HepG2 (cell line): ENCODE measurements at regions not wholly inside any gene's neighbourhood (a gene's known extent, or its start where the extent isn't known, plus 50 kb on each side); places are given as distances from the start of the nearest gene placed in this dataset.

Experiments used
- AHR ChIP-seq: IDR thresholded peaks from 2 replicates; pipeline ENCODE4 v1.6.1; 2018; ENCODE audit warnings: missing genetic modification reagents, missing compliant biosample characterization
- FLYWCH1 ChIP-seq: sonication (generic); formaldehyde crosslinking; IDR thresholded peaks from 2 replicates; pipeline ENCODE4 v1.8.1; 2023; ENCODE audit warnings: mild to moderate bottlenecking, missing genetic modification reagents
- TCF7 ChIP-seq: sonication (generic); IDR thresholded peaks from 2 replicates; pipeline ENCODE4 v1.6.1; 2016; ENCODE audit warnings: antibody characterized with exemption, low read depth
- ZNF292 ChIP-seq: sonication (generic); formaldehyde crosslinking; IDR thresholded peaks from 2 replicates; pipeline ENCODE4 v1.8.1; 2022; ENCODE audit warnings: mild to moderate bottlenecking, low read depth, missing genetic modification reagents, borderline replicate concordance
- ZSCAN29 ChIP-seq: sonication (generic); formaldehyde crosslinking; conservative IDR thresholded peaks from 2 replicates; pipeline ENCODE4 v1.4.0; 2020; ENCODE audit warnings: mild to moderate bottlenecking, missing genetic modification reagents
- TF ChIP-seq, protein P1 (sequence below): sonication (generic); formaldehyde crosslinking; IDR thresholded peaks from 2 replicates; pipeline ENCODE4 v1.4.0; 2020; ENCODE audit warnings: missing genetic modification reagents, borderline replicate concordance
- TF ChIP-seq, protein P2 (sequence below): sonication (generic); formaldehyde crosslinking; IDR thresholded peaks from 2 replicates; pipeline ENCODE4 v1.4.0; 2020; ENCODE audit warnings: missing genetic modification reagents, borderline replicate concordance

DNA sequence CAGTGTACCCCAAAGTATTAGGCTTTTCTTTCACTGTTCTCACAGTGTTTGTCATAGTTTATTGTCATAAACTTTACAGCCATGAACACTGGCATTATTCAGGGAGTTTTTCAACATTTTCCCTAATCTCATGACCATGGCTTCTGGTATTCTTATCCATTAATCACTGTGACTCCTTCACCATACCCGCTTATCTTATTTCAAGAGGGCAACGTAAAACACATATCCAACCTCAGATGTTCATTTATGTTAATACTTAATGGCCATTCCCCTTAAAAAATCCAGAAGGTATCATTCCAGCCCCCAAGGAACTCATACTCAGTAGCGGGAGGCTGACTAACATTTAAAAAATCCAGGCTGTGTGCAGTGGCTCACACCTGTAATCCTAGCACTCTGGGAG is 78.5 kb upstream of the RGS4 start (continued):
- TF ChIP-seq ZNF292 (CRISPR knock-in tag) (no peak), TCF7 (no peak), ZSCAN29 (CRISPR knock-in tag) (no peak), FLYWCH1 (CRISPR knock-in tag) (no peak), AHR (CRISPR knock-in tag) (no peak)
- TF ChIP-seq, protein P1, sequence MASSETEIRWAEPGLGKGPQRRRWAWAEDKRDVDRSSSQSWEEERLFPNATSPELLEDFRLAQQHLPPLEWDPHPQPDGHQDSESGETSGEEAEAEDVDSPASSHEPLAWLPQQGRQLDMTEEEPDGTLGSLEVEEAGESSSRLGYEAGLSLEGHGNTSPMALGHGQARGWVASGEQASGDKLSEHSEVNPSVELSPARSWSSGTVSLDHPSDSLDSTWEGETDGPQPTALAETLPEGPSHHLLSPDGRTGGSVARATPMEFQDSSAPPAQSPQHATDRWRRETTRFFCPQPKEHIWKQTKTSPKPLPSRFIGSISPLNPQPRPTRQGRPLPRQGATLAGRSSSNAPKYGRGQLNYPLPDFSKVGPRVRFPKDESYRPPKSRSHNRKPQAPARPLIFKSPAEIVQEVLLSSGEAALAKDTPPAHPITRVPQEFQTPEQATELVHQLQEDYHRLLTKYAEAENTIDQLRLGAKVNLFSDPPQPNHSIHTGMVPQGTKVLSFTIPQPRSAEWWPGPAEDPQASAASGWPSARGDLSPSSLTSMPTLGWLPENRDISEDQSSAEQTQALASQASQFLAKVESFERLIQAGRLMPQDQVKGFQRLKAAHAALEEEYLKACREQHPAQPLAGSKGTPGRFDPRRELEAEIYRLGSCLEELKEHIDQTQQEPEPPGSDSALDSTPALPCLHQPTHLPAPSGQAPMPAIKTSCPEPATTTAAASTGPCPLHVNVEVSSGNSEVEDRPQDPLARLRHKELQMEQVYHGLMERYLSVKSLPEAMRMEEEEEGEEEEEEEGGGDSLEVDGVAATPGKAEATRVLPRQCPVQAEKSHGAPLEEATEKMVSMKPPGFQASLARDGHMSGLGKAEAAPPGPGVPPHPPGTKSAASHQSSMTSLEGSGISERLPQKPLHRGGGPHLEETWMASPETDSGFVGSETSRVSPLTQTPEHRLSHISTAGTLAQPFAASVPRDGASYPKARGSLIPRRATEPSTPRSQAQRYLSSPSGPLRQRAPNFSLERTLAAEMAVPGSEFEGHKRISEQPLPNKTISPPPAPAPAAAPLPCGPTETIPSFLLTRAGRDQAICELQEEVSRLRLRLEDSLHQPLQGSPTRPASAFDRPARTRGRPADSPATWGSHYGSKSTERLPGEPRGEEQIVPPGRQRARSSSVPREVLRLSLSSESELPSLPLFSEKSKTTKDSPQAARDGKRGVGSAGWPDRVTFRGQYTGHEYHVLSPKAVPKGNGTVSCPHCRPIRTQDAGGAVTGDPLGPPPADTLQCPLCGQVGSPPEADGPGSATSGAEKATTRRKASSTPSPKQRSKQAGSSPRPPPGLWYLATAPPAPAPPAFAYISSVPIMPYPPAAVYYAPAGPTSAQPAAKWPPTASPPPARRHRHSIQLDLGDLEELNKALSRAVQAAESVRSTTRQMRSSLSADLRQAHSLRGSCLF (CRISPR knock-in tag), result no peak
- TF ChIP-seq, protein P2, sequence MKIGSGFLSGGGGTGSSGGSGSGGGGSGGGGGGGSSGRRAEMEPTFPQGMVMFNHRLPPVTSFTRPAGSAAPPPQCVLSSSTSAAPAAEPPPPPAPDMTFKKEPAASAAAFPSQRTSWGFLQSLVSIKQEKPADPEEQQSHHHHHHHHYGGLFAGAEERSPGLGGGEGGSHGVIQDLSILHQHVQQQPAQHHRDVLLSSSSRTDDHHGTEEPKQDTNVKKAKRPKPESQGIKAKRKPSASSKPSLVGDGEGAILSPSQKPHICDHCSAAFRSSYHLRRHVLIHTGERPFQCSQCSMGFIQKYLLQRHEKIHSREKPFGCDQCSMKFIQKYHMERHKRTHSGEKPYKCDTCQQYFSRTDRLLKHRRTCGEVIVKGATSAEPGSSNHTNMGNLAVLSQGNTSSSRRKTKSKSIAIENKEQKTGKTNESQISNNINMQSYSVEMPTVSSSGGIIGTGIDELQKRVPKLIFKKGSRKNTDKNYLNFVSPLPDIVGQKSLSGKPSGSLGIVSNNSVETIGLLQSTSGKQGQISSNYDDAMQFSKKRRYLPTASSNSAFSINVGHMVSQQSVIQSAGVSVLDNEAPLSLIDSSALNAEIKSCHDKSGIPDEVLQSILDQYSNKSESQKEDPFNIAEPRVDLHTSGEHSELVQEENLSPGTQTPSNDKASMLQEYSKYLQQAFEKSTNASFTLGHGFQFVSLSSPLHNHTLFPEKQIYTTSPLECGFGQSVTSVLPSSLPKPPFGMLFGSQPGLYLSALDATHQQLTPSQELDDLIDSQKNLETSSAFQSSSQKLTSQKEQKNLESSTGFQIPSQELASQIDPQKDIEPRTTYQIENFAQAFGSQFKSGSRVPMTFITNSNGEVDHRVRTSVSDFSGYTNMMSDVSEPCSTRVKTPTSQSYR (CRISPR knock-in tag), result no peak
- TF ChIP-seq, all 625 proteins: peak for 0
